ENCODE measurements at regions not wholly inside any gene's neighbourhood (a gene's known extent, or its start where the extent isn't known, plus 50 kb on each side); places are given as distances from the start of the nearest gene placed in this dataset.

GRCh38 chr22:23393721-23394320, 186.3 kb downstream of the IGLL1 start:
- no peaks in the 10 kb centered on the region for H3K9me3 ChIP-seq (ENCODE audit: low read length)
- POLR2A ChIA-PET: no interaction called here
- TF ChIP-seq GTF2F1 (IDR thresholded peaks at IDR 0.05; ENCODE audit: low read length): no peak
- TF ChIP-seq ZNF549 (CRISPR knock-in tag; IDR thresholded peaks at IDR 0.05): no peak
- TF ChIP-seq ZNF280B (CRISPR knock-in tag; IDR thresholded peaks at IDR 0.05; ENCODE audit: borderline replicate concordance): no peak
- TF ChIP-seq ATAD3A (CRISPR knock-in tag; IDR thresholded peaks at IDR 0.05): no peak
- no peak for TF ChIP-seq AHR (CRISPR knock-in tag; IDR thresholded peaks at IDR 0.05)
- no peak for TF ChIP-seq AHDC1 (CRISPR knock-in tag; IDR thresholded peaks at IDR 0.05; ENCODE audit: borderline replicate concordance)
- TF ChIP-seq ZNF577 (CRISPR knock-in tag; IDR thresholded peaks at IDR 0.05; ENCODE audit: borderline replicate concordance, low read depth): no peak
- TF ChIP-seq KDM5A (IDR thresholded peaks at IDR 0.05; ENCODE audit: borderline replicate concordance, low read length): no peak
- TF ChIP-seq HOXA3 (CRISPR knock-in tag; IDR thresholded peaks at IDR 0.05): no peak
- no peak for TF ChIP-seq ZNF460 (CRISPR knock-in tag; IDR thresholded peaks at IDR 0.05; ENCODE audit: borderline replicate concordance)
- no peak for TF ChIP-seq HDAC2 (CRISPR knock-in tag; IDR thresholded peaks at IDR 0.05)
- no peak for TF ChIP-seq EZH2 (conservative IDR thresholded peaks at IDR 0.05; ENCODE audit: low read depth, low read length)
- no peak for TF ChIP-seq ZNF282 (IDR thresholded peaks at IDR 0.05; ENCODE audit: partially characterized antibody)
- no peak for TF ChIP-seq ZNF557 (CRISPR knock-in tag; IDR thresholded peaks at IDR 0.05)
- TF ChIP-seq ZNF678 (CRISPR knock-in tag; IDR thresholded peaks at IDR 0.05): no peak
- TF ChIP-seq ELF3 (CRISPR knock-in tag; IDR thresholded peaks at IDR 0.05): no peak
- TF ChIP-seq STAT5B (CRISPR knock-in tag; IDR thresholded peaks at IDR 0.05): no peak
- no peak overlapping the region for H2AFZ ChIP-seq (ENCODE audit: low read length)
- no peaks in the 10 kb centered on the region for H4K20me1 ChIP-seq (ENCODE audit: insufficient read depth, low read length)
- DNase-seq (ENCODE audit: low spot score): no peak
- no peaks in the 10 kb centered on the region for H3K36me3 ChIP-seq (replicated peaks in 1 of 2; ENCODE audit: control insufficient read depth in 1 of 2, insufficient read depth in 2 of 2, low read length in 2 of 2)
- no peaks in the 10 kb centered on the region for H3K79me2 ChIP-seq (ENCODE audit: insufficient read depth, low read length)
- intact Hi-C loops (cut with micrococcal nuclease; ENCODE audit: unreplicated experiment) (no loop called here), in situ Hi-C loops (cut with HindIII; ENCODE audit: extremely low pct_ligation_motif_present, low pct_unique_long_range_greater_than_20kb) (loop anchor here (10.0 to 25.0 kb wide), 2 partner anchors 191 to 432 kb away; partner anchors contain the start of gene IGLL1)
- no TSS peak for BruUV-seq (replicated peaks)
- FAIRE-seq: no peak
- 13% methylated on average over 5 of the region's 17 CpGs for WGBS (ENCODE audit: low lambda C conversion rate)
- CTCF ChIA-PET (ENCODE audit: low intra/inter-chr PET ratio, low total read pairs): no interaction called here
- no peak overlapping the region for H3K4me2 ChIP-seq (ENCODE audit: low read depth, low read length)
- H3K9ac ChIP-seq (ENCODE audit: insufficient read depth, low read depth, low read length): no peak overlapping the region
- no peak overlapping the region for H3K4me3 ChIP-seq (replicated peaks in 1 of 3; ENCODE audit: insufficient read depth in 1 of 3, low read depth in 2 of 3, low read length in 3 of 3)
- H3K4me1 ChIP-seq (ENCODE audit: insufficient read depth, low read length): peaks cover 10% of the 10 kb centered on the region
- peaks cover 6 to 31% of the 10 kb centered on the region in 2 experiments; a peak in 4 of 5 replicates for H3K27me3 ChIP-seq (ENCODE audit: control insufficient read depth in 1 of 2, insufficient read depth in 2 of 2, low read length in 2 of 2)
- ATAC-seq: no peak
- no peak overlapping the region for H3K27ac ChIP-seq (ENCODE audit: extremely low read length, insufficient read depth, low read length)
